PC-3 (cell line): ENCODE measurements at regions not wholly inside any gene's neighbourhood (a gene's known extent, or its start where the extent isn't known, plus 50 kb on each side); places are given as distances from the start of the nearest gene placed in this dataset.

Source experiments
- CTCF ChIP-seq: fragments of 300-600 bp; sonication (generic); conservative IDR thresholded peaks from 2 replicates; pipeline ENCODE4 v1.5.1; 2017; ENCODE audit warnings: antibody characterized with exemption, low read depth, mild to moderate bottlenecking, low read length
- EZH2 ChIP-seq: fragments of 300-600 bp; sonication (generic); IDR thresholded peaks from one replicate; pipeline ENCODE4 v1.6.1; 2017; ENCODE audit warnings: antibody characterized with exemption, mild to moderate bottlenecking, low read length; ENCODE audit not compliant: unreplicated experiment
- EZH2phosphoT487 ChIP-seq: fragments of 300-600 bp; sonication (generic); IDR thresholded peaks from 2 replicates; pipeline ENCODE4 v1.6.1; 2018; ENCODE audit warnings: mild to moderate bottlenecking, antibody characterized with exemption, low read length, borderline replicate concordance

- TF ChIP-seq CTCF (no peak), EZH2phosphoT487 (no peak), EZH2 (no peak)
Observed at GRCh38 chr3:189404797-189405484, 226.2 kb upstream of the TP63 start.
